GM23248 (cell line): ENCODE measurements at regions not wholly inside any gene's neighbourhood (a gene's known extent, or its start where the extent isn't known, plus 50 kb on each side); places are given as distances from the start of the nearest gene placed in this dataset.

ENCODE experiments used
- DNase-seq: peaks from one replicate; pipeline ENCODE4 v3.0.0-alpha.2; 2015
- H2AFZ ChIP-seq: fragments of 200-600 bp; sonication (generic); 2 replicates; pipeline ENCODE4 v1.6.1; 2016; ENCODE audit warnings: antibody characterized with exemption
- H3F3A ChIP-seq: fragments of 200-600 bp; sonication (generic); 2 replicates; pipeline ENCODE4 v1.6.1; 2016; ENCODE audit warnings: mild to moderate bottlenecking, antibody characterized with exemption, mixed run types; ENCODE audit not compliant: insufficient read depth
- H3K27ac ChIP-seq: fragments of 200-600 bp; sonication (generic); 2 replicates; pipeline ENCODE4 v1.5.1; 2016; ENCODE audit warnings: mild to moderate bottlenecking
- H3K27me3 ChIP-seq: fragments of 200-600 bp; sonication (generic); replicated peaks from 2 replicates; pipeline ENCODE4 v1.6.1; 2016; ENCODE audit warnings: mild to moderate bottlenecking; ENCODE audit not compliant: insufficient read depth
- H3K36me3 ChIP-seq: fragments of 200-600 bp; sonication (generic); 2 replicates; pipeline ENCODE4 v1.6.1; 2016; ENCODE audit warnings: low read depth, mild to moderate bottlenecking
- H3K4me1 ChIP-seq: fragments of 200-600 bp; sonication (generic); 2 replicates; pipeline ENCODE4 v1.6.1; 2016; ENCODE audit warnings: mild to moderate bottlenecking; ENCODE audit not compliant: insufficient read depth
- H3K4me2 ChIP-seq: fragments of 200-600 bp; sonication (generic); one replicate; pipeline ENCODE4 v1.6.1; 2016; ENCODE audit warnings: mild to moderate bottlenecking; ENCODE audit not compliant: unreplicated experiment
- H3K4me3 ChIP-seq: fragments of 200-600 bp; sonication (generic); 2 replicates; pipeline ENCODE4 v1.5.1; 2016; ENCODE audit warnings: mild to moderate bottlenecking
- H3K79me2 ChIP-seq: fragments of 200-600 bp; sonication (generic); 2 replicates; pipeline ENCODE4 v1.6.1; 2016; ENCODE audit warnings: mild to moderate bottlenecking; ENCODE audit not compliant: insufficient read depth
- H3K9ac ChIP-seq: fragments of 200-600 bp; sonication (generic); 2 replicates; pipeline ENCODE4 v1.6.1; 2016; ENCODE audit warnings: mild to moderate bottlenecking
- H3K9me2 ChIP-seq: fragments of 200-600 bp; sonication (generic); 2 replicates; pipeline ENCODE4 v1.6.1; 2016; ENCODE audit warnings: mixed run types, mild to moderate bottlenecking, moderate library complexity; ENCODE audit not compliant: insufficient read depth
- H3K9me3 ChIP-seq: fragments of 200-600 bp; sonication (generic); one replicate; pipeline ENCODE4 v1.6.1; 2017; ENCODE audit warnings: low read depth
- H4K20me1 ChIP-seq: fragments of 200-600 bp; sonication (generic); 2 replicates; pipeline ENCODE4 v1.6.0; 2016; ENCODE audit not compliant: insufficient read depth
- EZH2 ChIP-seq: fragments of 200-600 bp; sonication (generic); IDR thresholded peaks from 2 replicates; pipeline ENCODE4 v1.6.1; 2018; ENCODE audit warnings: antibody characterized with exemption, mild to moderate bottlenecking; ENCODE audit not compliant: insufficient read depth, poor library complexity, severe bottlenecking
- EZH2phosphoT487 ChIP-seq: fragments of 200-600 bp; sonication (generic); IDR thresholded peaks from 2 replicates; pipeline ENCODE4 v1.6.1; 2018; ENCODE audit warnings: antibody characterized with exemption, moderate library complexity, mild to moderate bottlenecking, low read depth; ENCODE audit not compliant: insufficient read depth
- WGBS, 2 experiments: methylation state at CpG; one replicate each; pipeline ENCODE4 v1.1.6; 2015 to 2017; ENCODE audit warnings: low lambda C conversion rate in 2 of 2, low coverage in 1 of 2; ENCODE audit errors: missing lambda C conversion rate in 2 of 2; 5-methylcytosine and 5-hydroxymethylcytosine counted together
- in situ Hi-C: fragments of 300-500 bp; cut with MboI; formaldehyde crosslinking; loops from 2 replicates; pipeline ENCODE4 v1.15.0; 2020

DNA sequence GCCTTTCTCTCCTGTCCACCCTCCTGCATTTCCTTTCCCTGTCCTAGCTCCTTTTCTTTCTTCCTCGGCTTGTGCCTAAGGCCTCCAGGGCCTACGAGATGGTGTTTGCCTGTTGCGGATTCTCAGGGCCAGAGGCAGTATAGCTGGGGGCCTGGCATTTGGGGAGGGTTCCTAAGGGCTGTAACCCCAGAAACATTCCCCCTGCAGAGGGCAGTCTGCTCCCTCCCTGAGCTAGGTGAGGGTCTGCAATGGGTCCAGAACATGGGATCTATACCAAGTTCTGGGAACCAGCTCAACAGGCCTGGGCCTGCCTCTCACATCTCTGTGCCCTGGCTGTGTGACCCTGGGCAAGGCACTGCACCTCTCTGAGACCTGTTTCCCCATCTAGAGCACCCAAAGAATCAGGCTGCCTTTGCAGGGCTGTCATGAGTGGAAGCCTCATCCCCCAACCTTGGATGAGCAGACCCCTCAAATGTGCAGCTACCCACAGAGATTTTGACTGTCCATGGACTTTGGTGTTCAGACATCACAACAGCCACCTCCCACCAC is 97.5 kb downstream of the GLI2 start:
- TF ChIP-seq EZH2phosphoT487: no peak
- TF ChIP-seq EZH2: no peak
- Histone ChIP-seq H3K9me2 (no peaks in the 10 kb centered on the region), H3K27me3 (no peaks in the 10 kb centered on the region), H3K9me3 (no peaks in the 10 kb centered on the region), H3F3A (no peaks in the 10 kb centered on the region), H3K36me3 (no peaks in the 10 kb centered on the region), H3K79me2 (peaks cover 68% of the 10 kb centered on the region), H3K4me2 (no peak overlapping the region), H2AFZ (no peak overlapping the region), H3K4me3 (no peak overlapping the region), H4K20me1 (no peaks in the 10 kb centered on the region), H3K27ac (no peak overlapping the region), H3K9ac (no peak overlapping the region), H3K4me1 (no peaks in the 10 kb centered on the region)
- 97 to 98% methylated on average over 3 of the region's 3 CpGs for WGBS, 2 experiments
- no peak for DNase-seq
- in situ Hi-C loops: no loop called here

DNA sequence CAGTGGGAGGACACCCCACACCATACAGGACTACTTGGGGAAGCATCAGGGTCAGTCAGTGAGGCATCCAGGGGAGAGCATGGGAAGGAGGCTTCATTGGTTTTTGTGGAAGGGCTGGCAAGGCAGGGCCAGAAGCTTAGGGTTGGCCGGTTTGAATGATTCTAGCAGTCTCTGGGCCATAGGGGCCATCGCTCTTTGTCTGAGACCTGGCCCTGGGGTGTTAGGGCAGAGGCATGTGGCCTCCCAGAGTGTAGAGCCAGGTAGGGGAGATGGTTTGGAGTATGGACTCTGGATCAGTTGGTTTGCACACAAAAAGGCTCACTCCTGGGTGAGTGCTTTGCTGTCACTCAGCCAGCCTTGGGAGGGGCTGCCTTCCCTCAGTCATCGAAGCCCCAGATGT is 98.5 kb downstream of the GLI2 start:
- Histone ChIP-seq H3K27ac (no peak overlapping the region), H3K79me2 (peaks cover 71% of the 10 kb centered on the region), H3K4me1 (no peaks in the 10 kb centered on the region), H3K9me2 (no peaks in the 10 kb centered on the region), H4K20me1 (no peaks in the 10 kb centered on the region), H3K4me3 (no peak overlapping the region), H3F3A (no peaks in the 10 kb centered on the region), H3K4me2 (no peak overlapping the region), H3K9ac (no peak overlapping the region), H3K27me3 (no peaks in the 10 kb centered on the region), H3K36me3 (no peaks in the 10 kb centered on the region), H3K9me3 (no peaks in the 10 kb centered on the region), H2AFZ (no peak overlapping the region)
- in situ Hi-C loops: no loop called here
- no peak for DNase-seq
- 90 to 93% methylated on average over 3 of the region's 3 CpGs for WGBS, 2 experiments
- TF ChIP-seq EZH2phosphoT487 (no peak), EZH2 (no peak)

DNA sequence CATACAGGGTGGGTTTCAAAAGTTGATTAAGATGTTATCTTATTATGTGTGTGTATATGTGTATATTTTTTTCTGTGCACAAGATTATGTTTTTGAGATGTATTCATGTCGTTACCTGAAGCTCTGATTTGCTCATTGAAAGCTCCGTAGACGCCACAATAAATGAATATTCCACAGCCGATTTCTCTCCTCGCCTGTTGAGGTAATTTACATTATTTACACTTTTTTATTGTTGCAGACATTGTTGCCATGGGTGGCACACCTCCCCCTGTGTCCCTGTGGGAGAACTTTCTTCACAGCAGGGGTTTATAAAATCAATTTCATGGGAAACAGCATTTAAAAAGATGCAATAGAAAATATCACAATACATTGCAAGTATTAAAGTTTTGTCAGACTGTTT is 100.6 kb downstream of the GLI2 start:
- Histone ChIP-seq H4K20me1 (no peaks in the 10 kb centered on the region), H3K79me2 (peaks cover 77% of the 10 kb centered on the region)
- 96 to 97% methylated on average over 5 of the region's 5 CpGs for WGBS, 2 experiments

DNA sequence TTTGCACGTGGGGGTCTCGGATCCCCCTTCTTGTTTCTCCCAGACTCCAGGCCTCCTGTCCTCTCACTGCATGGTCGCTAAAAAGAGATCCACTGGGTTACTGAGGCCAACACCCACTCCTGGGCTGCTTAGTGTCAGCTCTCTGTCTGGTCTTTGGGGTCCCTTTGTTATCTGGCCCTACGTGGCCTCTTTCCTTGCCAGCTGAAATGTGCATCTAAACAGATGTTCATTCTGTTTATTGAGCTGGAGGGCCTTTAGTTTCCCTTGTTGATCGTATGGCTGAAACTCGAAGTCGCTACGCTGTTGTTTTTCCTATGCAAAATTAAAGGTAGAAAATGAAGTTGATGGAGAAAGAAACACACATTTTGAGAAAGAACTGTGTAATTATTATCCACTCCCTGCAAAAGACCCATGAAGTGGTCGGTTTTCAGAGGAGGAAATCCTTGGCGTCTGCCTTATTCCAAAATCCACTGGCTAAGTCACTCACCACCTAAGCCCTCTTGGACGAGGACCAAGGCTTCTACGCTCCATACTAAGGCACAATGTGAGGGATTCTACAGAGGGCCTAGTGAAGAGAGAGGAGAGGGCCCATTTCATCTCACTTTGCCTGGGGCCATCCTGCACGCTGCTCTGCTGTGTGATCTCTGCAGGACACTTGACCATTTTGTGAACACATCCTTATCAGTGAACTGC is 105.3 kb downstream of the GLI2 start:
- in situ Hi-C loops: no loop called here
- Histone ChIP-seq H3K4me2 (no peak overlapping the region), H3K4me3 (no peak overlapping the region), H3K9me2 (no peaks in the 10 kb centered on the region), H3K9ac (no peak overlapping the region), H3K36me3 (no peaks in the 10 kb centered on the region), H3F3A (no peaks in the 10 kb centered on the region), H2AFZ (no peak overlapping the region), H3K79me2 (peaks cover 82% of the 10 kb centered on the region), H3K27me3 (no peaks in the 10 kb centered on the region), H3K9me3 (no peaks in the 10 kb centered on the region), H4K20me1 (no peaks in the 10 kb centered on the region), H3K4me1 (peaks cover 7% of the 10 kb centered on the region; the same call in 1 of the 2 replicates), H3K27ac (no peak overlapping the region)
- WGBS, 2 experiments: 93 to 94% methylated on average over 13 of the region's 13 CpGs
- DNase-seq: no peak
- TF ChIP-seq EZH2phosphoT487: no peak
- no peak for TF ChIP-seq EZH2

More for the DNA sequence above, 100.6 kb downstream of the GLI2 start:
- Histone ChIP-seq H3K4me1 (no peaks in the 10 kb centered on the region), H3K27me3 (no peaks in the 10 kb centered on the region), H3K4me2 (no peak overlapping the region), H3K9me3 (no peaks in the 10 kb centered on the region), H3F3A (no peaks in the 10 kb centered on the region), H3K9me2 (no peaks in the 10 kb centered on the region), H3K27ac (no peak overlapping the region), H3K36me3 (no peaks in the 10 kb centered on the region), H3K4me3 (no peak overlapping the region), H3K9ac (no peak overlapping the region), H2AFZ (no peak overlapping the region)
- TF ChIP-seq EZH2phosphoT487 (no peak), EZH2 (no peak)
- no peak for DNase-seq
- in situ Hi-C loops: no loop called here
